GM12878 (cell line): ENCODE measurements at regions not wholly inside any gene's neighbourhood (a gene's known extent, or its start where the extent isn't known, plus 50 kb on each side); places are given as distances from the start of the nearest gene placed in this dataset.

Source experiments
- ATAC-seq: fragments of 200-7000 bp; cut with Tn5 transposase; 3 replicates; pipeline ENCODE4 v1.9.1; 2020; ENCODE audit warnings: mild to moderate bottlenecking, moderate library complexity
- BruUV-seq: library from RNA; stranded (reverse); fragments of 400-500 nt; replicated peaks from 2 replicates; lab custom pipeline; 2021; lab: Mats Ljungman, UMichigan
- CTCF ChIA-PET: fragments of 300-600 bp; sonication (Branson Sonifier 250); formaldehyde crosslinking; extraction: SDS; loops from one replicate; lab custom pipeline; 2021; ENCODE audit warnings: inconsistent platforms; lab: Yijun Ruan, JAX
- POLR2A ChIA-PET: fragments of 350-600 bp; formaldehyde crosslinking; extraction: SDS; loops from one replicate; lab custom pipeline; 2021; ENCODE audit warnings: inconsistent platforms; lab: Charles Lee
- RAD21 ChIA-PET: fragments of 300-600 bp; sonication (Branson Sonifier 250); formaldehyde crosslinking; loops from one replicate; lab custom pipeline; 2023; ENCODE audit warnings: antibody characterized with exemption; ENCODE audit not compliant: unreplicated experiment; lab: Charles Lee
- SMC1A ChIA-PET: fragments of 300-600 bp; sonication (Branson Sonifier 250); formaldehyde crosslinking; loops from one replicate; lab custom pipeline; 2023; ENCODE audit not compliant: unreplicated experiment, uncharacterized antibody; lab: Charles Lee
- DNase-seq: peaks from one replicate; pipeline ENCODE4 v3.0.0-alpha.2; 2011; ENCODE audit warnings: low read depth, low spot score
- FAIRE-seq: peaks from 3 replicates; lab custom pipeline; 2011; peaks lifted over from hg19 to GRCh38; lab: Jason Lieb, UNC
- H2AFZ ChIP-seq: 2 replicates; pipeline ENCODE4 v1.6.0; 2011; ENCODE audit warnings: low read depth, low read length, control low read depth; ENCODE audit not compliant: control insufficient read depth
- H3K27ac ChIP-seq: 2 replicates; pipeline ENCODE4 v1.5.1; 2011; ENCODE audit warnings: control low read depth; ENCODE audit not compliant: control insufficient read depth, insufficient read depth
- H3K27me3 ChIP-seq, 2 experiments: replicated peaks in 1 of 2; 2 replicates each; pipeline versions ENCODE4 v1.6.0 to v1.6.1; 2011; ENCODE audit warnings: low read length in 1 of 2; ENCODE audit not compliant: control insufficient read depth in 2 of 2, insufficient read depth in 2 of 2
- H3K36me3 ChIP-seq, 2 experiments: 2 replicates each; pipeline ENCODE4 v1.5.1; 2011; ENCODE audit warnings: low read length in 1 of 2; ENCODE audit not compliant: control insufficient read depth in 2 of 2, insufficient read depth in 2 of 2
- H3K4me1 ChIP-seq: 2 replicates; pipeline ENCODE4 v1.6.1; 2011; ENCODE audit warnings: mild to moderate bottlenecking, low read length, moderate library complexity, mixed read lengths; ENCODE audit not compliant: control insufficient read depth, insufficient read depth
- H3K4me2 ChIP-seq: 2 replicates; pipeline ENCODE4 v1.6.0; 2011; ENCODE audit warnings: control low read depth; ENCODE audit not compliant: control insufficient read depth, insufficient read depth
- H3K4me3 ChIP-seq: fragments of 200-600 bp; sonication (generic); 2 replicates; pipeline ENCODE4 v1.5.1; 2016
- H3K79me2 ChIP-seq: 2 replicates; pipeline ENCODE4 v1.6.0; 2011; ENCODE audit warnings: low read length; ENCODE audit not compliant: control insufficient read depth, insufficient read depth
- H3K9ac ChIP-seq: 2 replicates; pipeline ENCODE4 v1.8.0; 2011; ENCODE audit warnings: low read length, control low read depth, mixed read lengths; ENCODE audit not compliant: control insufficient read depth, insufficient read depth
- H3K9me3 ChIP-seq: replicated peaks from 3 replicates; pipeline ENCODE4 v1.5.1; 2011; ENCODE audit warnings: mild to moderate bottlenecking, low read length; ENCODE audit not compliant: control insufficient read depth, insufficient read depth
- H4K20me1 ChIP-seq: 2 replicates; pipeline ENCODE4 v1.6.0; 2011; ENCODE audit not compliant: control insufficient read depth, insufficient read depth
- WGBS: methylation state at CpG from one replicate; pipeline ENCODE4 v1.1.6; 2016; ENCODE audit warnings: low lambda C conversion rate; ENCODE audit not compliant: insufficient replicate concordance, insufficient coverage; ENCODE audit errors: missing lambda C conversion rate; 5-methylcytosine and 5-hydroxymethylcytosine counted together
- in situ Hi-C: fragments of 300-500 bp; cut with MboI; formaldehyde crosslinking; loops from 9 replicates; pipeline ENCODE4 v1.14.3; 2018; ENCODE audit warnings: mixed read lengths
- intact Hi-C: fragments of 100-400 bp; cut with micrococcal nuclease; formaldehyde crosslinking; loops from one replicate; pipeline ENCODE4 v1.14.2; 2022; ENCODE audit not compliant: unreplicated experiment
- TF ChIP-seq, protein P1 (sequence below): fragments of 450-650 bp; IDR thresholded peaks from 2 replicates; pipeline ENCODE4 v1.6.1; 2017; ENCODE audit warnings: low read depth, mild to moderate bottlenecking, moderate library complexity
- TF ChIP-seq, protein P2 (sequence below): IDR thresholded peaks from 2 replicates; pipeline ENCODE4 v1.6.1; 2012; ENCODE audit warnings: improper control_type of control experiment, low read depth, low read length; ENCODE audit not compliant: insufficient replicate concordance

DNA sequence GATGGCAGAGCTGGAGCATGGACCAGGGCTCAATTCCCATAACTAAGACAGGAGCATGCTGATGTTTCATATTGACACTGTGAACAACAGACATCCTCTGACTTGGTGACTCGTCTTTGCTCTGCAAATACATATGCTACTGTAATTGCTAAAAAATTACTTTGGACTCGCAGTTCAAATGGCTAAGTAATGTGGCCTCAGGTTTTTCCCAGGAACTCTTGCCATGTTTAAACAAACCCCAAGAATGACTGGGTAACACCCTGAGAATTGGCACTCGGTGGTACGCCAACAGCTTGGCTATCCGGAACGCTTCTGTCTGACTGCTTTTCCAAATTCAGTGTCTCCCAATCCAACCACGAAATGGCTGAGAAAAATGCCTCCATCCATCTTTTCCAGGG is 456.7 kb upstream of the THBS1 start:
- 45% methylated on average over 7 of the region's 7 CpGs for WGBS
- H3K4me2 ChIP-seq: no peak overlapping the region
- no peaks in the 10 kb centered on the region for H3K27me3 ChIP-seq
- no peak overlapping the region for H3K9ac ChIP-seq
- no peaks in the 10 kb centered on the region for H3K9me3 ChIP-seq
- ChIA-PET POLR2A (no interaction called here), SMC1A (interaction anchor here (1.0 kb wide), 2 partner anchors 10 to 456 kb away, joined by 4 to 5 read pairs; partner anchors contain the start of gene THBS1)
- TF ChIP-seq, protein P1, sequence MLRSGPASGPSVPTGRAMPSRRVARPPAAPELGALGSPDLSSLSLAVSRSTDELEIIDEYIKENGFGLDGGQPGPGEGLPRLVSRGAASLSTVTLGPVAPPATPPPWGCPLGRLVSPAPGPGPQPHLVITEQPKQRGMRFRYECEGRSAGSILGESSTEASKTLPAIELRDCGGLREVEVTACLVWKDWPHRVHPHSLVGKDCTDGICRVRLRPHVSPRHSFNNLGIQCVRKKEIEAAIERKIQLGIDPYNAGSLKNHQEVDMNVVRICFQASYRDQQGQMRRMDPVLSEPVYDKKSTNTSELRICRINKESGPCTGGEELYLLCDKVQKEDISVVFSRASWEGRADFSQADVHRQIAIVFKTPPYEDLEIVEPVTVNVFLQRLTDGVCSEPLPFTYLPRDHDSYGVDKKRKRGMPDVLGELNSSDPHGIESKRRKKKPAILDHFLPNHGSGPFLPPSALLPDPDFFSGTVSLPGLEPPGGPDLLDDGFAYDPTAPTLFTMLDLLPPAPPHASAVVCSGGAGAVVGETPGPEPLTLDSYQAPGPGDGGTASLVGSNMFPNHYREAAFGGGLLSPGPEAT: no peak
- TF ChIP-seq, protein P2, sequence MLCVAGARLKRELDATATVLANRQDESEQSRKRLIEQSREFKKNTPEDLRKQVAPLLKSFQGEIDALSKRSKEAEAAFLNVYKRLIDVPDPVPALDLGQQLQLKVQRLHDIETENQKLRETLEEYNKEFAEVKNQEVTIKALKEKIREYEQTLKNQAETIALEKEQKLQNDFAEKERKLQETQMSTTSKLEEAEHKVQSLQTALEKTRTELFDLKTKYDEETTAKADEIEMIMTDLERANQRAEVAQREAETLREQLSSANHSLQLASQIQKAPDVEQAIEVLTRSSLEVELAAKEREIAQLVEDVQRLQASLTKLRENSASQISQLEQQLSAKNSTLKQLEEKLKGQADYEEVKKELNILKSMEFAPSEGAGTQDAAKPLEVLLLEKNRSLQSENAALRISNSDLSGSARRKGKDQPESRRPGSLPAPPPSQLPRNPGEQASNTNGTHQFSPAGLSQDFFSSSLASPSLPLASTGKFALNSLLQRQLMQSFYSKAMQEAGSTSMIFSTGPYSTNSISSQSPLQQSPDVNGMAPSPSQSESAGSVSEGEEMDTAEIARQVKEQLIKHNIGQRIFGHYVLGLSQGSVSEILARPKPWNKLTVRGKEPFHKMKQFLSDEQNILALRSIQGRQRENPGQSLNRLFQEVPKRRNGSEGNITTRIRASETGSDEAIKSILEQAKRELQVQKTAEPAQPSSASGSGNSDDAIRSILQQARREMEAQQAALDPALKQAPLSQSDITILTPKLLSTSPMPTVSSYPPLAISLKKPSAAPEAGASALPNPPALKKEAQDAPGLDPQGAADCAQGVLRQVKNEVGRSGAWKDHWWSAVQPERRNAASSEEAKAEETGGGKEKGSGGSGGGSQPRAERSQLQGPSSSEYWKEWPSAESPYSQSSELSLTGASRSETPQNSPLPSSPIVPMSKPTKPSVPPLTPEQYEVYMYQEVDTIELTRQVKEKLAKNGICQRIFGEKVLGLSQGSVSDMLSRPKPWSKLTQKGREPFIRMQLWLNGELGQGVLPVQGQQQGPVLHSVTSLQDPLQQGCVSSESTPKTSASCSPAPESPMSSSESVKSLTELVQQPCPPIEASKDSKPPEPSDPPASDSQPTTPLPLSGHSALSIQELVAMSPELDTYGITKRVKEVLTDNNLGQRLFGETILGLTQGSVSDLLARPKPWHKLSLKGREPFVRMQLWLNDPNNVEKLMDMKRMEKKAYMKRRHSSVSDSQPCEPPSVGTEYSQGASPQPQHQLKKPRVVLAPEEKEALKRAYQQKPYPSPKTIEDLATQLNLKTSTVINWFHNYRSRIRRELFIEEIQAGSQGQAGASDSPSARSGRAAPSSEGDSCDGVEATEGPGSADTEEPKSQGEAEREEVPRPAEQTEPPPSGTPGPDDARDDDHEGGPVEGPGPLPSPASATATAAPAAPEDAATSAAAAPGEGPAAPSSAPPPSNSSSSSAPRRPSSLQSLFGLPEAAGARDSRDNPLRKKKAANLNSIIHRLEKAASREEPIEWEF: no peak
- TF ChIP-seq, all 136 proteins: peak for 0
- CTCF ChIA-PET: interaction anchor here (0.9 to 1.4 kb wide), 5 partner anchors 9 to 641 kb away, joined by 3 to 8 read pairs (median 3); no protein-coding TSS in a partner anchor
- Histone ChIP-seq H3K4me1 (no peaks in the 10 kb centered on the region), H2AFZ (no peak overlapping the region), H3K79me2 (no peaks in the 10 kb centered on the region), H3K27ac (no peak overlapping the region), H4K20me1 (no peaks in the 10 kb centered on the region), H3K36me3 (no peaks in the 10 kb centered on the region), H3K4me3 (no peak overlapping the region)
- in situ Hi-C loops: no loop called here
- no peak for ATAC-seq
- FAIRE-seq: no peak
- BruUV-seq: no TSS peak
- RAD21 ChIA-PET: no interaction called here
- intact Hi-C loops: no loop called here
- no peak for DNase-seq
